Endothelial cell of umbilical vein (primary cell): ENCODE measurements at regions not wholly inside any gene's neighbourhood (a gene's known extent, or its start where the extent isn't known, plus 50 kb on each side); places are given as distances from the start of the nearest gene placed in this dataset.

Source experiments
- BruUV-seq: library from RNA; stranded (reverse); fragments of 400-500 nt; replicated peaks from 2 replicates; lab custom pipeline; 2021; lab: Mats Ljungman, UMichigan
- CTCF ChIA-PET: fragments of 300-600, 350-600 bp; sonication (Branson Sonifier 250); formaldehyde crosslinking; loops from one replicate; lab custom pipeline; 2021; ENCODE audit warnings: antibody characterized with exemption, inconsistent platforms; lab: Charles Lee
- POLR2A ChIA-PET: fragments of 300-600, 350-600 bp; sonication (Branson Sonifier 250); formaldehyde crosslinking; loops from one replicate; lab custom pipeline; 2021; ENCODE audit warnings: antibody characterized with exemption, inconsistent platforms; lab: Charles Lee
- DNase-seq: peaks from one replicate; pipeline ENCODE4 v3.0.0-alpha.2; 2011; ENCODE audit warnings: low read depth, low spot score
- FAIRE-seq: peaks from 2 replicates; lab custom pipeline; 2011; peaks lifted over from hg19 to GRCh38; lab: Jason Lieb, UNC
- H2AFZ ChIP-seq: 2 replicates; pipeline ENCODE4 v1.6.0; 2012; ENCODE audit warnings: low read depth, low read length, control low read depth, inconsistent platforms
- H3K27ac ChIP-seq: 2 replicates; pipeline ENCODE4 v1.5.1; 2011; ENCODE audit warnings: low read depth, mild to moderate bottlenecking, control low read depth, low read length, moderate library complexity; ENCODE audit not compliant: insufficient read depth
- H3K27me3 ChIP-seq, 2 experiments: 2 replicates each; pipeline versions ENCODE4 v1.6.0 to v1.6.1; 2011; ENCODE audit warnings: low read length in 2 of 2, mixed read lengths in 1 of 2; ENCODE audit not compliant: control insufficient read depth in 2 of 2, insufficient read depth in 2 of 2
- H3K36me3 ChIP-seq, 2 experiments: 2 replicates in 1 of 2; 3 replicates in 1 of 2; pipeline ENCODE4 v1.5.1; 2011; ENCODE audit warnings: low read length in 2 of 2, mild to moderate bottlenecking in 1 of 2, moderate library complexity in 1 of 2; ENCODE audit not compliant: control insufficient read depth in 2 of 2, insufficient read depth in 2 of 2; ENCODE audit errors: extremely low read depth in 1 of 2
- H3K4me1 ChIP-seq: 3 replicates; pipeline ENCODE4 v1.5.1; 2011; ENCODE audit warnings: mild to moderate bottlenecking, low read length; ENCODE audit not compliant: control insufficient read depth, insufficient read depth; ENCODE audit errors: extremely low read depth
- H3K4me2 ChIP-seq: 2 replicates; pipeline ENCODE4 v1.6.1; 2011; ENCODE audit warnings: low read length, control low read depth, mixed read lengths; ENCODE audit not compliant: insufficient read depth
- H3K4me3 ChIP-seq, 3 experiments: fragments of 200-600 bp in 1 of 3; sonication (generic), shearing (Covaris generic) in 1 of 3; replicated peaks in 1 of 3; 2 replicates each; pipeline ENCODE4 v1.5.1; 2011 to 2016; ENCODE audit warnings: control low read depth in 3 of 3, low read length in 3 of 3, mild to moderate bottlenecking in 2 of 3, inconsistent platforms in 1 of 3, low read depth in 1 of 3, moderate library complexity in 1 of 3; ENCODE audit not compliant: insufficient read depth in 1 of 3
- H3K79me2 ChIP-seq: 2 replicates; pipeline ENCODE4 v1.6.0; 2012; ENCODE audit warnings: low read length, inconsistent platforms; ENCODE audit not compliant: control insufficient read depth, insufficient read depth
- H3K9ac ChIP-seq: replicated peaks from 2 replicates; pipeline ENCODE3; 2011; ENCODE audit warnings: low read length, control low read depth; ENCODE audit not compliant: insufficient read depth; ENCODE audit errors: extremely low read depth
- H3K9me1 ChIP-seq: replicated peaks from 3 replicates; pipeline ENCODE4 v1.6.0; 2011; ENCODE audit warnings: mild to moderate bottlenecking, low read length; ENCODE audit not compliant: control insufficient read depth, insufficient read depth; ENCODE audit errors: extremely low read depth
- H3K9me3 ChIP-seq: replicated peaks from 2 replicates; pipeline ENCODE4 v1.5.1; 2012; ENCODE audit warnings: low read length, inconsistent platforms; ENCODE audit not compliant: control insufficient read depth, insufficient read depth
- H4K20me1 ChIP-seq: replicated peaks from 2 replicates; pipeline ENCODE3; 2011; ENCODE audit warnings: mild to moderate bottlenecking, low read length; ENCODE audit not compliant: control insufficient read depth, insufficient read depth; ENCODE audit errors: extremely low read depth
- CTCF ChIP-seq, 2 donors: IDR thresholded peaks; 1 replicate in 1 of 2; 2 replicates in 1 of 2; pipeline ENCODE4 v1.5.1; 2011; ENCODE audit warnings: low read length in 2 of 2, mild to moderate bottlenecking in 2 of 2, moderate library complexity in 2 of 2, control low read depth in 1 of 2, inconsistent platforms in 1 of 2, low read depth in 1 of 2; ENCODE audit not compliant: insufficient read depth in 1 of 2; ENCODE audit errors: extremely low read depth in 1 of 2
- EZH2 ChIP-seq: IDR thresholded peaks from 2 replicates; pipeline ENCODE4 v1.6.1; 2012; ENCODE audit warnings: borderline replicate concordance, low read depth, mild to moderate bottlenecking, moderate library complexity, low read length, inconsistent platforms; ENCODE audit not compliant: severe bottlenecking
- FOS ChIP-seq: IDR thresholded peaks from 2 replicates; pipeline ENCODE4 v1.6.1; 2011; ENCODE audit warnings: mild to moderate bottlenecking, low read length, moderate library complexity, borderline replicate concordance; ENCODE audit not compliant: insufficient read depth
- GATA2 ChIP-seq: IDR thresholded peaks from 2 replicates; pipeline ENCODE4 v1.7.0; 2011; ENCODE audit warnings: low read depth, mild to moderate bottlenecking, moderate library complexity, mixed read lengths, low read length; ENCODE audit not compliant: insufficient read length, insufficient read depth
- POLR2A ChIP-seq: IDR thresholded peaks from 2 replicates; pipeline ENCODE4 v1.6.1; 2012; ENCODE audit warnings: low read depth, mild to moderate bottlenecking, control low read depth, low read length
- POLR2AphosphoS5 ChIP-seq: IDR thresholded peaks from 2 replicates; pipeline ENCODE4 v1.6.1; 2012; ENCODE audit warnings: low read depth, mild to moderate bottlenecking, control low read depth, low read length, moderate library complexity; ENCODE audit not compliant: insufficient read depth
- dilution Hi-C: fragments of 300-500 bp; cut with MboI; formaldehyde crosslinking; loops from one replicate; pipeline ENCODE4 v1.15.0; 2019; ENCODE audit warnings: low sequenced_read_pairs; ENCODE audit not compliant: extremely low pct_ligation_motif_present
- intact Hi-C: fragments of 100-400 bp; cut with micrococcal nuclease; formaldehyde crosslinking; loops from one replicate; pipeline ENCODE4 v1.10.0; 2022

DNA sequence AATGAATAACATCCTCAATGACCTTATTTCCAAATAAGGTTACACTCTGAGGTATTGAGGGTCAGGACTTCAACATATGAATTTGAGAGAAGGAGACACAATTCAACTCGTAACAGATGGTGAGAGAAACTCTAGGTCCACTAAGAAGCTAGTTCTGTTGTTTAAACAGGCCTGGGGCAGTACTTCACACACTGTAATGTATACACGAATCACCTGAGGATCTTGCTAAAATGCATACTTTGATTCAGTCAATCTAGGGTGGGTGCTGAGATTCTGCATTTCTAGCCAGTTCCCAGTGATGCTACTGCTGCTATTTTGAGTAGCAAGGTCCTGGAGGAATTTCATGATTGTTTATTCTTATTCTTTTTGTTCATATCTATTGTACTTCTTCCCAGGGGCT, 186.8 kb downstream of the SATB1 start:
- Histone ChIP-seq H3K79me2 (no peaks in the 10 kb centered on the region), H2AFZ (no peak overlapping the region), H3K4me2 (no peak overlapping the region), H3K27ac (no peak overlapping the region), H3K9ac (no peak overlapping the region), H3K4me1 (no peaks in the 10 kb centered on the region), H4K20me1 (no peaks in the 10 kb centered on the region), H3K36me3 (no peaks in the 10 kb centered on the region), H3K4me3 (no peak overlapping the region), H3K9me3 (no peaks in the 10 kb centered on the region), H3K9me1 (no peaks in the 10 kb centered on the region), H3K27me3 (no peaks in the 10 kb centered on the region)
- dilution Hi-C loops (no loop called here), intact Hi-C loops (no loop called here)
- no TSS peak for BruUV-seq
- POLR2A ChIA-PET = no interaction called here
- FAIRE-seq (no peak), DNase-seq (no peak)
- CTCF ChIA-PET = interaction anchor here (0.6 kb wide), 1 partner anchor 151 kb away, joined by 3 read pairs; no protein-coding TSS in a partner anchor
- TF ChIP-seq POLR2A = no peak
- TF ChIP-seq GATA2 = no peak
- TF ChIP-seq CTCF (IDR thresholded peaks at IDR 0.05; ENCODE audit: extremely low read depth in 1 of 2, insufficient read depth in 1 of 2, low read depth in 1 of 2, low read length in 2 of 2) = no peak
- TF ChIP-seq EZH2 = no peak
- no peak for TF ChIP-seq POLR2AphosphoS5
- TF ChIP-seq FOS = no peak
